ENCODE measurements at regions not wholly inside any gene's neighbourhood (a gene's known extent, or its start where the extent isn't known, plus 50 kb on each side); places are given as distances from the start of the nearest gene placed in this dataset.
"Not testable (repeated sequence)": the region's sequence is repeated elsewhere in the genome, so short reads cannot be mapped to it uniquely, and the experiment has no call there.

DNA sequence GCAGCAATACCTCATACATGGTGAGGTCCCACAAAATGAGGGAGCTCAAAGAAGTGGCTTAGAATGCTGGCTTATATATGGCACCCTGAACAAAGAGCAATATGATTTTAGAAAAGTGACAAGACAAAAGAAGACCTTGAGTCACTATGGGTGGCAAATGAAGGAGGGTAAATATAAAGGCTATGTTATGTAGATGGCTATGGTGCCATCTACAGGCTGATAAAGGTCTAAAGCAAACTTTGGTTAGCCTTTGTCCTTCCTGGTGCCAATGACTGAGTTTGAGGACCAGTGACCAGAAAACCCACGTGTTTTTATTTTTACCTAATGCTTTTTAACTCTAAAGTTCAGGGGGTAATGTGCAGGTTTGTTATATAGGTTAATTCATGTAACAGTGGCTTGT is 151.8 kb downstream of the CCNG2 start:
- DNase-seq = peak; percentile 11

DNA sequence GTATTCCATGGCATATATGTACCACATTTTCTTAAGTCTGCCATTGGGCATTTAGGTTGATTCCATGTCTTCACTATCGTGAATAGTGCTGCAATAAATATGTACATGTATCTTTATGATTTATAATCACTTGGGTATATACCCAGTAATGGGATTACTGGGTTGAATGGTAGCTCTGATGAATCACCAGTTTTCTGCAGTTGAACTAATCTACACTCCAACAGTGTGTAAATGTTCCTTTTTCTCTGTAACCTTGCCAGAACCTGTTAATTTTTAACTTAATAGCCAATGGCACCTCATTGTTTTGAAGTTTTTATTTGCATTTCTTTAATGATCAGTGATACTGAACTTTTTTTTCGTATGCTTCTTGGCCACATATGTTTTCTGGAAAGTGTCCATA is 152.5 kb downstream of the CCNG2 start:
- DNase-seq = no peak

- DNase-seq = no peak
These were observed 153.9 kb downstream of the CCNG2 start for GRCh38 chr4:77310931-77311330.

DNA sequence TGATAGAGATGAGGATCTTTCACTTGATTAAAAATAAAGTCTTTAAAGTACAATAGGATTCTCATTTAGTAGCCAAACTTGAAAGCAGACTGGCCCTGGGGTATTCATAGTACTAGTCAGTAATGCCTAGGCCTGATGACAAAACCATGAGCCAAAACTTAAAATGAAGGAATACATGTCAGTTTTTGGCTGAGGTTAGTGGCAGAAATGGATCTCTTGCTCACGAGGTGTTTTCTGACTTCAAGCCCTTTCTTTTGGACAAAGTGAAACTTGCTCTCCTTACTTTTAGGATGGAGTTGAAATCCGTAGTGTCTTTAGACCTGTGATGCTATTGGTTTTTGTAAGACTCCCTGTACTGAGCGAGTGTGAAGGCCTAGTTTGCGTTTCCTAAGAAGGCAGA is 157.7 kb downstream of the CCNG2 start:
- DNase-seq = no peak

DNA sequence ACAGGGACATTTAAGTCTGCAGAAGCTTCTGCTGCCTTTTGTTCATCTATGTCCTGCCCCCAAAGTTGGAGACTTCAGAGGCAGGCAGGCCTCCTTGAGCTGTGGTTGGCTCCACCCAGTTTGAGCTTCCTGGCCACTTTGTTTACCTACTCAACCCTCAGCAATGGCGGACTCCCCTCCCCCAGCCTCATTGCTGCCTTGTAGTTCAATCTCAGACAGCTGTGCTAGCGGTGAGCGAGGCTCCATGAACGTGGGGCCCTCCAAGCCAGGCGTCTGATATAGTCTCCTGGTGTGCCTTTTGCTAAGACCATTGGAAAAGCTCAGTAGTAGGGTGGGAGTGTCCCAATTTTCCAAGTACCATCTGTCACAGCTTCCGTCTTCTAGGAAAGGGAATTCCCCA is 170.1 kb downstream of the CCNG2 start:
- DNase-seq = no peak

DNA sequence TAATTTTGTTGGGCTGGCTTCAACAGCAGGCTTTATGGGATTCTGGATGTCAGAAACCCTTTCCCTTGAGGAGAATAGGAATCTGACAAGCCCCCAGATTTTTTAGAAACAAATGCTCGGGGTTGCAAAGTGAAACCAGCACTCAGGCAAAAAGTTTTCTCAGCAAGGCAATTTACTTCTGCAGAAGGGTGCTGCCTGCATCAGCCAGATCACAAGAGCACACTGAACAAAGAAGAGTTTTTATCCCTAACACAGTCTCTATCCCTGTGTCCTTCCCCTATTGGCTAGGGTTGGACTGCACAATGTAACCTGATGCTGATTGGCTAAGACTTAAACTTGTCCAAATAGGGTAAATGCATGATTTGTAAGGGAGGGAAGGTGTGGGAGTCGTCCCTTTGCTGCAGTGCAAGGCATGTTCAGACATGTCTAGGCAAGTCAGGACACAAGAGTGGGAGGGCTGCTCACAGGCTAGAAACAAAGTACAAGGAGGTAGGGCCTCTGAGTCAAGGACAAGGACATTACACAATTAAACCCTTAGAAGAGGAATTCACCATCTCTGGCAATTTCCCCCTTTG is 175.8 kb downstream of the CCNG2 start:
- DNase-seq = no peak

GRCh38 chr4:77336411-77337142 is 179.6 kb downstream of the CCNG2 start:
- no peak for DNase-seq

GRCh38 chr4:77342170-77342810 is 185.3 kb downstream of the CCNG2 start:
- no peak for DNase-seq

DNA sequence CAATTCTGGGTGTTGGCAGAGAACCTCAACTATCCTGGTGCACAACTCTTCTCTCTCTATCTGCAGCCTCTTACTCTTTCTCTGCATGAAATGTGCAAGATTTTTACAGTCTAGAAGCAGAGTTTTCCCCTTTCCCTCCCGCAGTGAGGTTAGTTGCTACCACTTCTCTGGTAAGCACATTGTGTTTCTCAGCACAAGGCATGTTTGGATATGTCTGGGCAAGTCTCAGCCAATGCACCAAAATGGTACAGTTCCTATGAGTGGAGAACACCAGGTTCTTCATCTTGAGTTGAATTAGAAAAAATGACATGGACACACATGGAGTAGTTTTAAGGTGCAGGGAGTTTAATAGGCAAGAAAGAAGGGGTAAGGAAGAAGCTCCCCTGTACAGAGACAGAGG is 187.0 kb downstream of the CCNG2 start:
- no peak for DNase-seq

DNA sequence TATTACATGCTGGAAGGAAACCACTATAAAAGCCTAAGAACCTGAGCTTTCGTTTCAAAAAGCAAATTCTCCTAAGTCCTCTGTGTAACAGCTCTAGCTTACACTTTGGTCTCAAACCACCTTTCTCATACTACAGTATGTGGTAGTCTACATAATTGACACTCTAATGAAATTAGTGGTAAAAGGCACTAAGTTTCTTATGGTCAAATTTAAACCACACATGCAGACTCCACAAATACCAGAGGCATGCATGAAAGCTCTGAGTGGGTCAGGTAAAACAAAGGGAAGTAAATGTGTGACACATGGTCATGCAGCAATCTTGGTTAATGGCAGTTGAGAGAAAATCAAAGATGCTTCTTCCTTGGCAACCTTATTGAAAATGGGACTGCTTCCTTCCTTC is 187.8 kb downstream of the CCNG2 start:
- DNase-seq = no peak

- DNase-seq = no peak
These were observed 190.5 kb downstream of the CCNG2 start for GRCh38 chr4:77347351-77347966.

DNA sequence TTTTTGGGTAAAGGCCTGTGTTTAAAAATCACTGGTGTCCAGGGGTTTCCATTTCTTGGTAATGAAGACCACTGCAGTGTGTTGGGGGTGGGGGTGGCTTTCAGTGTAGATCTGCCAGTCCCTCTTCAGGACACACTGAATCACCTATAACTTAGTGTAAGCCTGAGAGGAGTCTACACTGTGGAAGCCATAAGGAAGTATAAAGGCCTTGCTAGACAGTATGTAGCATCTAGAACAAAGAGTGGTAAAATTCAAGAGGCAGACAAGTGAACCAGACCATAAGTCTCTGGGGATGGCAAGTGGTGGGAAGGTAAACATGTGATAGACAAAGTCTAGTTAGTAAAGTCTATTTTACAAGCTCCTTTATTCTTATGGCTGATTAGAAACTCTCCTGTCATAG is 191.8 kb downstream of the CCNG2 start:
- no peak for DNase-seq

GRCh38 chr4:77349364-77349763 is 192.4 kb downstream of the CCNG2 start:
- DNase-seq = no peak

- DNase-seq = peak; percentile 55
These were observed 192.8 kb downstream of the CCNG2 start for GRCh38 chr4:77349796-77350195.

DNA sequence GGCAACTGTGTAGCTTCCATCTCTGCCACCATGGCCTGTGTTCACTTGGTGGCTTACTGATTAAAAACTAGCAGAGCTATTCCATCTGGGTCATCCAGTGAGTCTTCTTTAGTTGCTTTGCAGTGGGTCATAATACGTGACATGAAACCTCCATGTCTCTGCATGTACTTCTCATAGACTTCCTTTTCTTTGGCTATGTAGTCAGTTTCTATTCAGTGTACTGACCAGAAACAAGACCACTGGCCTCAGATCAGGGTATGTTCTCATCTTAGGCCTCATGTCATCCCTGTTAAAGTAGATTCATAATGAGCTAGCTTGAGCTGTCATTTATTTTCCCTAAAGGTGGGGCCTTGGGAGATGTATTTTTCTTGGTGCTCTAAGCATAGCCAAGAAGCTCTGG is 195.2 kb downstream of the CCNG2 start:
- no peak for DNase-seq

DNA sequence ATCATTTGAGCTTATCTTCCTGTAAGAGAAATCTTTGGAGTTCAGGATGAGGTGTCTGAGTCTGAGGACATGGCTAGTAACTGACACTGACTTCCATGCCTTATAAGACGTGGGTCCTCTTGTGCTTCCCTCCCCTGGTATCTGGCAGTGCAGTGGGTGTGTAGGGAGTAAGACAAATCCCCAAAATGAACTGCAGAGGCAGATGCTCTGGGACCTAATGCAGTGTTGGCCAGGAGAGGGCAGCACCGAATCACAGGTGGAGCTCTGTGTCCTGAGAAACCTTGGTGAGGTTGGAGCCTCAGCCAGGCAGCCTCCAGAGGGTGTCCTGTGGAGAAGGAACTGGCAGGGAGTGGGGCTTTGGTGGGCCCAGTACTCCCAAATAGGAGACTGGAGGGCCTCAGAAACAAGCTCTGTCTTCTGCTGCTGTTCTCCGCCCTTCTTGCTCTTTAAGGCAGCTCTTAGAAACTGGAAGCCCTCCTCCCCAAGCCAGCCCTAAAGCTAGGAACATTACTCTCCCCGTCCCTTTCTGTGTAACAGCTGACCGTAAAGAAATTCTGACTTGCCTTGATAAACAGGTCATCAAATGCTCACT is 196.8 kb downstream of the CCNG2 start:
- not testable (repeated sequence) for DNase-seq

GRCh38 chr4:77354550-77354949 is 197.5 kb downstream of the CCNG2 start:
- no peak for DNase-seq

GRCh38 chr4:77355731-77356130 is 198.7 kb downstream of the CCNG2 start:
- no peak for DNase-seq

DNA sequence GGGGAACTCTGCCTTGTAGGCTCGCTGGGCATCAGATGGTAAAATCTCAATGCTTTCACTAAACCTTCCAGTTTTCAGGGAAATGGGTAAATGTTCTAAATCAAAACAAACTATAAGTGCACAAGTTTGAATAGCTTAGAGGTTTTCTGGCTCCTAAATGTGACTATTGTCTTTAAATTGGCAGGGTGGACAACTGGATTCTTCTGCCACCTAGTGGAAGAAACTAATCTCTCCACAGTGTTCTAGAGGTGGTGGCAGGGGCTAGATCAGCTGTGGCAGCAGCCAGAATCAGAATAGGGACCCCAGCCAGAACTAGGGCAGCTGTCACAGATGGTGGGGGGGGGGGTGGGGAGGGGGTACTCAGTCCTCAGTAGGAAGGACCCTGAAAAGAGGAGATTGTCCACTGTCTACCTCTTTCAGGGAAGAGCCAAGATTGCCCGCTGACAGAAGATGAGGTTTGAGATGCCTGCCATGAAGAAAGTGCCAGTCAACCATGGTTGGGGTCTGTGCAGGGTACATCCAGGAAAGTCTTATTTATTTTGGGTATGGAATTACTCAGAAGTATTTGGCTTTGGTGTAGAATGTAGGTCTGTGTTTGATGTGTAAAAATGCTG is 201.4 kb downstream of the CCNG2 start:
- peak; percentile 18 for DNase-seq

DNA sequence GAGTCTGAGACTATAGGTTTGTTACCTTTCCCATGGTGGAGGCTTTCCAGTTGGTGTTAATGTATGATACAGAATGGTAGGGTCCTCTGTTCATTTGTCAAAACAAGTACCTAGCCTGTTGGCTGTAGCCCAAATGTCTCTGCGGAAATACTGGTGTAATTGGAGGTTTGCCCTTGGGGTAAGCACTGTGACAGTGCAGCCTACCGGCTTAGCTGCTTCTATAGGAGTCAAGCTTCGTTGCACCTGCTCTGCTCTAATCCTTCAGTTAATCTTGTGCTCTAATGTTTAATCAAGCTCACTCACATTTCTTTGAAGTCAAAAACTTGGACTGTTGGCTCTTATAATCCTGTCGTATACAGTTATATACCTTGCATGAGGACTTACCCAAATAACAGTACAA is 203.4 kb downstream of the CCNG2 start:
- DNase-seq = peak; percentile 73

GRCh38 chr4:77366876-77367275 is 209.9 kb downstream of the CCNG2 start:
- not testable (repeated sequence) for DNase-seq

GRCh38 chr4:77367638-77368037 is 210.6 kb downstream of the CCNG2 start:
- DNase-seq = no peak

- no peak for DNase-seq
These were observed 215.4 kb downstream of the CCNG2 start for GRCh38 chr4:77372375-77372774.

Measured in NCI-H345 (cell line).